Calu3 (cell line): ENCODE measurements at regions not wholly inside any gene's neighbourhood (a gene's known extent, or its start where the extent isn't known, plus 50 kb on each side); places are given as distances from the start of the nearest gene placed in this dataset.
"Not testable (repeated sequence)": the region's sequence is repeated elsewhere in the genome, so short reads cannot be mapped to it uniquely, and the experiment has no call there.

ENCODE experiments used
- BruUV-seq: library from RNA; stranded (reverse); fragments of 400-500 nt; replicated peaks from 2 replicates; lab custom pipeline; 2021; lab: Mats Ljungman, UMichigan
- CTCF ChIA-PET: fragments of 300-600 bp; sonication (Branson Sonifier 250); formaldehyde crosslinking; loops from one replicate; lab custom pipeline; 2022; ENCODE audit warnings: antibody characterized with exemption; lab: Charles Lee
- DNase-seq: peaks from one replicate; pipeline ENCODE4 v3.0.0; 2022
- H3K27ac Mint-ChIP-seq: one replicate; pipeline ENCODE4 v1.8.0; 2022; ENCODE audit warnings: mixed read lengths; ENCODE audit not compliant: unreplicated experiment
- H3K27me3 Mint-ChIP-seq: one replicate; pipeline ENCODE4 v1.8.0; 2022; ENCODE audit warnings: mixed read lengths; ENCODE audit not compliant: unreplicated experiment
- H3K36me3 Mint-ChIP-seq: one replicate; pipeline ENCODE4 v1.8.0; 2022; ENCODE audit warnings: mild to moderate bottlenecking, moderate library complexity, mixed read lengths; ENCODE audit not compliant: insufficient read depth, unreplicated experiment
- H3K4me1 Mint-ChIP-seq: one replicate; pipeline ENCODE4 v1.8.0; 2022; ENCODE audit warnings: mild to moderate bottlenecking, low read depth, mixed read lengths; ENCODE audit not compliant: unreplicated experiment
- H3K4me3 Mint-ChIP-seq: one replicate; pipeline ENCODE4 v1.8.0; 2022; ENCODE audit warnings: mild to moderate bottlenecking, low read depth, moderate library complexity, mixed read lengths; ENCODE audit not compliant: unreplicated experiment
- H3K9me3 Mint-ChIP-seq: one replicate; pipeline ENCODE4 v1.8.0; 2022; ENCODE audit warnings: low read depth, mixed read lengths; ENCODE audit not compliant: unreplicated experiment
- intact Hi-C: fragments of 100-400 bp; cut with micrococcal nuclease; formaldehyde crosslinking; loops from one replicate; pipeline ENCODE4 v1.10.0; 2022; ENCODE audit not compliant: unreplicated experiment
- TF ChIP-seq, protein P1 (sequence below): fragments of 200-600 bp; IDR thresholded peaks from one replicate; pipeline ENCODE4 v1.8.0; 2022; ENCODE audit warnings: antibody characterized with exemption; ENCODE audit not compliant: unreplicated experiment

DNA sequence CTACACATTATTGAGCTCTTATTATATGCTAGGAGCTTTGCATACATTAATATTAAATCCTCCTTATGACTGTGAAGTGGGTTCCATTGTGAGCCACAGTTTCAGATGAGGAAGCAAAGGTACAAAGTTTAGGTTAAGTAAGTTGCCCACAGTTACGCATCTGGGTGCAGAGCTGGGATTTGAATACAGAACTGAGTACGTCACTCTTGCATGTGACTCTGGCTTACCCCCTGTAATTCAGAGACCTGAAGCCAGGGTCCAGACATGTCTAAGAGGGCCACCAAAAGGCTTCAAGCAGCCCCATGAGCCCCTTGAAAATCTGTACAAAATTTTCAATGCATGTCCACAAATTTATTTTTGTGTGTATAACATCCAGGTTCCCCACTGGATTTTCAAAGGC is 71.8 kb downstream of the KLF15 start:
- H3K4me3 Mint-ChIP-seq: no peak overlapping the region
- TF ChIP-seq, protein P1, sequence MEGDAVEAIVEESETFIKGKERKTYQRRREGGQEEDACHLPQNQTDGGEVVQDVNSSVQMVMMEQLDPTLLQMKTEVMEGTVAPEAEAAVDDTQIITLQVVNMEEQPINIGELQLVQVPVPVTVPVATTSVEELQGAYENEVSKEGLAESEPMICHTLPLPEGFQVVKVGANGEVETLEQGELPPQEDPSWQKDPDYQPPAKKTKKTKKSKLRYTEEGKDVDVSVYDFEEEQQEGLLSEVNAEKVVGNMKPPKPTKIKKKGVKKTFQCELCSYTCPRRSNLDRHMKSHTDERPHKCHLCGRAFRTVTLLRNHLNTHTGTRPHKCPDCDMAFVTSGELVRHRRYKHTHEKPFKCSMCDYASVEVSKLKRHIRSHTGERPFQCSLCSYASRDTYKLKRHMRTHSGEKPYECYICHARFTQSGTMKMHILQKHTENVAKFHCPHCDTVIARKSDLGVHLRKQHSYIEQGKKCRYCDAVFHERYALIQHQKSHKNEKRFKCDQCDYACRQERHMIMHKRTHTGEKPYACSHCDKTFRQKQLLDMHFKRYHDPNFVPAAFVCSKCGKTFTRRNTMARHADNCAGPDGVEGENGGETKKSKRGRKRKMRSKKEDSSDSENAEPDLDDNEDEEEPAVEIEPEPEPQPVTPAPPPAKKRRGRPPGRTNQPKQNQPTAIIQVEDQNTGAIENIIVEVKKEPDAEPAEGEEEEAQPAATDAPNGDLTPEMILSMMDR: no peak
- no TSS peak for BruUV-seq
- H3K27ac Mint-ChIP-seq: no peak overlapping the region
- peaks cover 36% of the 10 kb centered on the region for H3K27me3 Mint-ChIP-seq
- DNase-seq: no peak
- CTCF ChIA-PET: no interaction called here
- peaks cover 8% of the 10 kb centered on the region for H3K36me3 Mint-ChIP-seq
- intact Hi-C loops: loop anchor here (5.0 kb wide), 1 partner anchor 72 kb away; the partner anchor contains the start of gene KLF15
- no peaks in the 10 kb centered on the region for H3K9me3 Mint-ChIP-seq
- no peaks in the 10 kb centered on the region for H3K4me1 Mint-ChIP-seq

DNA sequence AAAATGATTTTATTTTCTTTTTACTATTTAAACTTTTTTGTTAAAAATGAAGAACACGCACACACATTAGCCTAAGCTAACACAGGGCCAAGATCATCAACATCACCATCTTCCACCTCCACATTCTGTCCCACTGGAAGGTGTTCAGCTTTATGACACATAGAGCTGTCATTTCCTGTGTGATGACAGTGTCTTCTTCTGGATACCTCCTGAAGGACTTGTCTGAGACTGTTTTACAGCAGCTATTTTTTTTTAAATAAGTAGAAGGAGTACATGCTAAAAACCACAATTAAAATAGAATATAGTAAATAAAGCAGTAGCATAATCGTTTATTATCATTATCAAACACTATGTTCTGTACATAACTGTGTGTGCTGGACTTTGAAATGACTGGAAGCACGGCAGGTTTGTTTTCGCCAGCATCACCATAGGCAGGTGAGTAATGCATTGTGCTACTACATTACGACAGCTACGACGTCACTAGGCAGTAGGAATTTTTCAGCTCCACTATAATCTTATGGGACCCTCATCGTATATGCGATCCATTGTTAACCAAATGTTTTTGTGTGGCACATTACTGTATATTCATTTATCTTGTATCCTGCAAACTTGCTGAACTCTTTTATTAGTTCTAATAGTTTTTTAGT is 72.8 kb downstream of the KLF15 start:
- TF ChIP-seq, protein P1: no peak
- CTCF ChIA-PET: no interaction called here
- Mint-ChIP-seq H3K9me3 (no peaks in the 10 kb centered on the region), H3K27me3 (peaks cover 31% of the 10 kb centered on the region), H3K27ac (no peak overlapping the region), H3K4me3 (no peak overlapping the region), H3K4me1 (no peaks in the 10 kb centered on the region), H3K36me3 (peaks cover 8% of the 10 kb centered on the region)
- intact Hi-C loops: no loop called here
- no TSS peak for BruUV-seq
- DNase-seq: no peak

DNA sequence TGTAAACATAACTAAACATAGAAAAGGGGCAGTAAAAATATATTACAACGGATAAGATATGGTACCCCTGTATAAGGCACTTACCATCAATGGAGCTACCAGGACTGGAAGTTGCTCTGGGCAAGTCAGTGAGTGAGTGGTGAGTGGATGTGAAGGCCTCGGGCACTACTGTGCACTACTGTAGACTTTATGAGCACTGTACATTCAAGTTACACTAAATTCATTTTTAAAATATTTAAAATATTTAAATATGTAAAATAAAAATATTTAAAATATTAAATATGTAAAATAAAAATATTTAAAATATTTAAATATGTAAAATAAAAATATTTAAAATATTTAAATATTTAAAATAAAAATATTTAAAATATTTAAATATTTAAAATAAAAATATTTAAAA is 73.6 kb downstream of the KLF15 start:
- intact Hi-C loops, DNase-seq, H3K27ac Mint-ChIP-seq, H3K4me1 Mint-ChIP-seq, H3K9me3 Mint-ChIP-seq, CTCF ChIA-PET, H3K4me3 Mint-ChIP-seq, H3K36me3 Mint-ChIP-seq, BruUV-seq: not testable (repeated sequence)
- peaks cover 26% of the 10 kb centered on the region for H3K27me3 Mint-ChIP-seq

DNA sequence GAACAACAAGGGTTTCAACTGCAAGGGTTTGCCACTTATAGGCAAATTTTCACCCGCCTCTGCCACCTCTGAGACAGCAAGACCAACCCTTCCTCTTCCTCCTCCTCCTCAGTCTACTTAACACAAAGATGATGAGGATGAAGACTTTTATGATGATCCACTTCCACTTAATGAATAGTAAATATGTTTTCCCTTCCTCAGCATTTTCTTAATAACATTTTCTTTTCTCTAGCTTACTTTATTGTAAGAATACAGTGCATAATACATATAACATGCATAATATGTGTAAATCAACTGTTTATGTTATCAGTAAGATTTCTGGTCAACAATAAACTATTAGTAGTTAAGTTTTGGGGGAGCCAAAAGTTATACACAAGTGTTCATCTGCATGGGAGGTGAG is 77.4 kb downstream of the KLF15 start:
- TF ChIP-seq, protein P1: no peak

More for the DNA sequence above, 77.4 kb downstream of the KLF15 start:
- intact Hi-C loops: loop anchor here (10.0 kb wide), 1 partner anchor 195 kb away; the partner anchor contains the start of gene ZXDC
- Mint-ChIP-seq H3K4me3 (no peak overlapping the region), H3K4me1 (no peaks in the 10 kb centered on the region), H3K36me3 (no peaks in the 10 kb centered on the region), H3K27me3 (peaks cover 45% of the 10 kb centered on the region), H3K27ac (no peak overlapping the region), H3K9me3 (no peaks in the 10 kb centered on the region)
- CTCF ChIA-PET: no interaction called here
- no TSS peak for BruUV-seq
- no peak for DNase-seq
